ACC112 (cell line): ENCODE measurements at regions not wholly inside any gene's neighbourhood (a gene's known extent, or its start where the extent isn't known, plus 50 kb on each side); places are given as distances from the start of the nearest gene placed in this dataset.
"Not testable (repeated sequence)": the region's sequence is repeated elsewhere in the genome, so short reads cannot be mapped to it uniquely, and the experiment has no call there.

ENCODE experiments used
- H2AFZ ChIP-seq: fragments of 200-600 bp; sonication (generic); one replicate; pipeline ENCODE4 v1.6.0; 2017; ENCODE audit warnings: antibody characterized with exemption, low read length; ENCODE audit not compliant: unreplicated experiment
- H3K27ac ChIP-seq: fragments of 200-600 bp; sonication (generic); 2 replicates; pipeline ENCODE4 v1.5.1; 2014; ENCODE audit warnings: low read depth, mild to moderate bottlenecking, antibody characterized with exemption, low read length, moderate library complexity
- H3K27me3 ChIP-seq: fragments of 200-600 bp; sonication (generic); 2 replicates; pipeline ENCODE4 v1.6.1; 2014; ENCODE audit warnings: mild to moderate bottlenecking, antibody characterized with exemption, low read length, moderate library complexity, mixed read lengths; ENCODE audit not compliant: insufficient read depth
- H3K36me3 ChIP-seq: fragments of 200-600 bp; sonication (generic); 2 replicates; pipeline ENCODE4 v1.6.1; 2016; ENCODE audit warnings: mild to moderate bottlenecking, antibody characterized with exemption, low read length, moderate library complexity, mixed read lengths; ENCODE audit not compliant: insufficient read depth
- H3K4me1 ChIP-seq: fragments of 200-600 bp; sonication (generic); one replicate; pipeline ENCODE4 v1.6.1; 2016; ENCODE audit warnings: low read length, mixed read lengths; ENCODE audit not compliant: insufficient read depth, unreplicated experiment, control insufficient read depth
- H3K4me3 ChIP-seq: fragments of 200-600 bp; sonication (generic); 2 replicates; pipeline ENCODE4 v1.5.1; 2014; ENCODE audit warnings: mild to moderate bottlenecking, low read depth, low read length
- H3K79me2 ChIP-seq: fragments of 200-600 bp; sonication (generic); one replicate; pipeline ENCODE4 v1.6.0; 2016; ENCODE audit warnings: low read length; ENCODE audit not compliant: control insufficient read depth, unreplicated experiment, insufficient read depth

DNA sequence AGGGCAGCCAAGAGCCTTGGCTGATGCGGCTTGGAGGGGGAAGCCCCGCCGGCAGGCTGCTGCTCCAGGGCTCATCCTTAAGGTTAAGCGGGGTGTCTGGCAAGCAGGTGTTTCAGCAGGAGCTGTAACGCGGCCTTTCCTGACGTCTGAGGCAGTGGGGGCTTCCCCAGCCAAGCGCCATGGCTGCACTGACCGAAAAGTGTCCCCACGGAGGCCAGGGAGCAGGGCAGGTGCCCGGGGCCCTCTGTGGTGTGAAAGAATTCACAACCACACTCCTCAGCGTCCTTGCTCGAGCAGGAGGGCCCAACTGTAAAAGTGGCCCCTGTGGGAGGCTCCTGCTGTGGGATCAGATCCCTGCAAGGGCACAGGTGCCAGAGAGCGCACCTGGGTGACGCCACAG, 79.2 kb downstream of the DHCR7 start:
- Histone ChIP-seq H3K27ac (no peak overlapping the region), H3K4me1 (no peaks in the 10 kb centered on the region), H3K79me2 (no peaks in the 10 kb centered on the region), H2AFZ (no peak overlapping the region), H3K4me3 (no peak overlapping the region), H3K36me3 (no peaks in the 10 kb centered on the region), H3K27me3 (peaks cover 16% of the 10 kb centered on the region)

DNA sequence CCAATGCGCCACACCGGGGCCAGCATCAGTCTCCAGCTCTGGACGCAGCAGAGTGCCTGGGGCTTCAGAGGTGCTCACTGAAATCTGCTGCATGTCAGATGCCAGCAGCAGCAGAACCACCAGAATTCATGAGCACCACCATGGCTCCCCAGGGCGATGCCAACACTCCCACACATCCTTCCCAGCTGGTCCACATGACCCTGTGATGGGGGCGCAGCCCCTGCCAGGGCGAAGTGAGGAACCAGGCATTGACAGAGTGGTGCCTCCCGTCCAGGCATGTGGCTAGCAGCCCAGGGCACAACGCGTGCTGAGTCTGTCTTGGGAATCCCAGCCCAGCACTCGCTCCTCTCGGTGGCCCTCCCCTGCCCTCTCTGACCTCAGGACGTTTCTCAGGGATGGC, 80.4 kb downstream of the DHCR7 start:
- no peaks in the 10 kb centered on the region for H3K36me3 ChIP-seq
- no peak overlapping the region for H3K27ac ChIP-seq
- H3K4me1 ChIP-seq = no peaks in the 10 kb centered on the region
- H3K27me3 ChIP-seq = peaks cover 16% of the 10 kb centered on the region
- H3K4me3 ChIP-seq = no peak overlapping the region
- no peaks in the 10 kb centered on the region for H3K79me2 ChIP-seq
- no peak overlapping the region for H2AFZ ChIP-seq

DNA sequence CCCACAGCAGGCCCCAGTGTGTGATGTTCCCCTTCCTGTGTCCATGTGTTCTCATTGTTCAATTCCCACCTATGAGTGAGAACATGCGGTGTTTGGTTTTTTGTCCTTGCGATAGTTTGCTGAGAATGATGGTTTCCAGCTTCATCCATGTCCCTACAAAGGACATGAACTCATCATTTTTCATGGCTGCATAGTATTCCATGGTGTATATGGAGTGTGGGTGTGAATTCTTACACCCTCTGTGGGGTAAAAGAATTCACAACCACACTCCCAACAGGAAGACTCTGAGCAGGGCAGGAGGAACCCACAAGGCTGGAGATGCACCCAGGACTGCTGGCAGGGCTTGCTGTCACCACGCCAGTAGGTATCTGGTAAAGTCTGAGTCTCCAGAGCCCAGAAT, 80.9 kb downstream of the DHCR7 start:
- peaks cover 16% of the 10 kb centered on the region for H3K27me3 ChIP-seq
- not testable (repeated sequence) for H3K4me3 ChIP-seq, H3K4me1 ChIP-seq, H3K79me2 ChIP-seq, H3K27ac ChIP-seq, H3K36me3 ChIP-seq, H2AFZ ChIP-seq

DNA sequence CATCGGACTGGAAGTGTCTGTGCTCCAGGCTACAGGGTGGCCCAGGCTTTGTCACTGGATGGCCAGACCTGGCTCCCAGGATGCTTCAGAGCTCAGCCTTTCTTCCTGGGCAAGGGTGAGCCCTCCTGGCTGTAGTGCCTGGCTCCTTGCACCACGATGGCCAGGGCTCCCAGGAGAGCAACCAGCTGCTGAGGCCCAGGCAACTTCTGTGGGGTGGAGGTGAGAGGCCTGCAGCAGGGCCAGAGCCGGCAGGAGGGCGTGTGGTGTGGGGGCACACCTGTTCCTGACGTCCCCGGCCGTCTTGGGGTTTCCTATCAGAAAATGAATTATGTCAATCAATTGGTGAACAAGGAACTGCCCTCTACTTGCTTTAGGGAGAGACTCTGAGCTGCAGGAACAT, 82.1 kb downstream of the DHCR7 start:
- no peak overlapping the region for H3K4me3 ChIP-seq
- peaks cover 16% of the 10 kb centered on the region for H3K27me3 ChIP-seq
- H3K4me1 ChIP-seq = no peaks in the 10 kb centered on the region
- H3K79me2 ChIP-seq = no peaks in the 10 kb centered on the region
- no peak overlapping the region for H2AFZ ChIP-seq
- H3K36me3 ChIP-seq = no peaks in the 10 kb centered on the region
- H3K27ac ChIP-seq = no peak overlapping the region

DNA sequence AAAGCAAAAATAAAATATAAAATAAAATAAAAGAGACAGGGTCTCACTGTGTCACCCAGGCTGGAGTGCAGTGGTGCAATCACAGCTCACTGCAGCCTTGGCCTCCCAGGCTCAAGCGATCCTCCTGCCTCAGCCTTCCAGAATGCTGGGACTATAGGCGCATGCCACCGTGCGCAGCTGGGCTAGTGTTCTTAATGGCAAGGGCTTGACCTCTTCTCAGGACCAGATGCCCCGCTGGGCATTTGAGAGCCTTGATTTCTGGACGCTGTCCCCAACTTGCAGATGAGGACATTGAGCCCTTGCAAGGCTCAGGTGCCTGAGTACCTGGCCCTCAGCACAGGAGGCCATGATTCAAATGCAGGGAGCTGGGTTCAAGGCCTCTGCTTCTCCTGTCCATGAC, 82.6 kb downstream of the DHCR7 start:
- H3K27me3 ChIP-seq = peaks cover 17% of the 10 kb centered on the region
- no peaks in the 10 kb centered on the region for H3K36me3 ChIP-seq
- no peak overlapping the region for H3K4me3 ChIP-seq
- H3K79me2 ChIP-seq = no peaks in the 10 kb centered on the region
- H3K27ac ChIP-seq = no peak overlapping the region
- H2AFZ ChIP-seq = no peak overlapping the region
- no peaks in the 10 kb centered on the region for H3K4me1 ChIP-seq

DNA sequence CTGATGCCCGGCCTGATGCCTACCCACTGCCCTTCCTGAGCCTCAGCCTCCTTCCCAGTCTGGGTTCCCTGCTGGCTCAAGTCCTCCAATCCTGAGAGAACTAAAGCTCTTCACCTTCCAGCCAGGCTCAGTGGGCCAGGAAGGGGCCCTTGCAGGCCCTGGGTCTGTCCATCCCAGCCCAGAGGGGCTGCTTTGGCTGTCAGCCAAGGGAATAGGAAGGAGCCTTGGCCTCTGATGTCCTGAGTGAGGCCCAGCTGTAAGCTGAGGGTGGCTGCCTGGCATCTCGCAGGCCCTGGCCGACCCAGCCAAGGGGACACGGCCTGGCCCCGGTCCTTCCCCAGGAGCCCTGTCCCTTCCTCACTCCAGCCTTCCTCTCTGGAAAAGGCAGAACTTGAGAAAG, 83.4 kb downstream of the DHCR7 start:
- Histone ChIP-seq H3K27ac (no peak overlapping the region), H3K27me3 (peaks cover 21% of the 10 kb centered on the region), H3K36me3 (no peaks in the 10 kb centered on the region), H3K4me3 (no peak overlapping the region), H3K79me2 (no peaks in the 10 kb centered on the region), H2AFZ (no peak overlapping the region), H3K4me1 (no peaks in the 10 kb centered on the region)

DNA sequence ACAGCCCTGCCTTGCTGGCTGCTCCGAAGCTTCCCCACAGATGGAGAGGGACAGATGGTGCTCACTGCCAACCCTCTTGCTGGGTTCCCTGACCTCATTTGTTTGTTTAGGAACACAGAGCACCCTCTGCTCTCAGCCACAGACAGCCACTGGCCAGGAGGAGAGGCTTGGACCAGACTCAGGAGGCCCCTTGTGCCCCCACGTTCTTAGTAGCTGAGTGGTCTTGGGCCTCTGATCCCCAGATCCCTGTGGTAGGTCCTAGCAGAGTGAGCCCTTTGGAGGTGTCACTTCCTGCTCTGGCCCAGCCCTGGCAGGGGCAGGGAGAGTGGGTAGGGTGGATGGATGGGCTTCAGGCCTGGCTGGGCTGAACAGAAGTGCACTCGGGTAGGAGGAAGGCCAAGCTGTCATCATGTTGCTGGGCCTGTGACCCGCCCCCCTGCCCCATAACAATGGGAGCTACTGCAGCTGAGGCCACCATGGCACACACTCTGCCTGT, 84.0 kb downstream of the DHCR7 start:
- H2AFZ ChIP-seq = no peak overlapping the region
- no peak overlapping the region for H3K27ac ChIP-seq
- no peaks in the 10 kb centered on the region for H3K36me3 ChIP-seq
- no peak overlapping the region for H3K4me3 ChIP-seq
- no peaks in the 10 kb centered on the region for H3K4me1 ChIP-seq
- H3K27me3 ChIP-seq = peaks cover 27% of the 10 kb centered on the region
- no peaks in the 10 kb centered on the region for H3K79me2 ChIP-seq

DNA sequence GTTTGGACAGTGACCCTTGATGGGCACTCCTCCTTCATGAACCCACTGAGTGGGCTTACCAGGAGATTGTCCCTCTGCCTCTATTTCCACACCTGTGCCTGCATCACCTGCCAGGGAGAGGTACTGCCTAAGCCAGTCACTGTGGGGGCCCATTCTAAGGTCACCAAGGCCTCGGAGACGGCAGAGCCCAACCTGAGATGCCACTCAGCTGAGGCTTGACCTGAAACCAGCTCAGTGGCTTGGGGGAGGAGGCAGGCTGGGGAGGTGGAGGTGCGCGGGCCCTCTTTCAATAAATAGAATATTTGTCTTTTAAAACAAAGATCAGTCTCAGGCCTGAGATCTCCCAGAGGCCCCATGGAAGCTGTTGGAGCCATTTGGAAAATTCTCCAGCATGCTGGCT, 84.5 kb downstream of the DHCR7 start:
- Histone ChIP-seq H3K36me3 (no peaks in the 10 kb centered on the region), H2AFZ (no peak overlapping the region), H3K27me3 (peaks cover 29% of the 10 kb centered on the region), H3K4me1 (no peaks in the 10 kb centered on the region), H3K79me2 (no peaks in the 10 kb centered on the region), H3K27ac (no peak overlapping the region), H3K4me3 (no peak overlapping the region)

DNA sequence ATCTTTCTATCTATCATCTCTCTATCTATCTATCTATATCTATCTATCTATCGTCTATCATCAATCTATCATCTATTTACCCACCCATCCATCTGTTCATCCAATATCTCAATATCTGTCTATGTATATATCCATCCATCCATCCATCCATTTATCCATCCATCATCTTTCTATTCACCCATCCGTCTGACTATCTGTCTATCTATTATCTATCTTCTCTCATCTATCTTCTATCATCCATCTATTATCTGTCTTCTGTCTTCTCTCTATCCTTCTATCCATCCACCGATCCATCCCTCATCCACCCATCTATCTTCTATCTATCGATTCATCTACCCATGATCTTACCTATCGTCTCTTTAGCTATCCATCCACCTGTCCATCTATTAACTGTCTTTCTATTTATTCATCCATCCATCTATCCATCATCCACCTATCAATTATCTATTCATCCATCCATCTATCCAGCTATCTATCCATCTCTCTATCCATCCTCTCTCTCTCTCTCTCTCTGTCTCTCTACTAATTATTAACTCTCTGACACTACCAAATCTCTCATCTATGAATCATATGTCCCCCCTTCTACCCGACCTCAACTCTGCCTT, 89.1 kb downstream of the DHCR7 start:
- Histone ChIP-seq H3K27me3 (peaks cover 29% of the 10 kb centered on the region), H3K27ac (no peak overlapping the region), H3K36me3 (no peaks in the 10 kb centered on the region), H2AFZ (no peak overlapping the region), H3K4me3 (no peak overlapping the region), H3K4me1 (peaks cover 12% of the 10 kb centered on the region), H3K79me2 (no peaks in the 10 kb centered on the region)

DNA sequence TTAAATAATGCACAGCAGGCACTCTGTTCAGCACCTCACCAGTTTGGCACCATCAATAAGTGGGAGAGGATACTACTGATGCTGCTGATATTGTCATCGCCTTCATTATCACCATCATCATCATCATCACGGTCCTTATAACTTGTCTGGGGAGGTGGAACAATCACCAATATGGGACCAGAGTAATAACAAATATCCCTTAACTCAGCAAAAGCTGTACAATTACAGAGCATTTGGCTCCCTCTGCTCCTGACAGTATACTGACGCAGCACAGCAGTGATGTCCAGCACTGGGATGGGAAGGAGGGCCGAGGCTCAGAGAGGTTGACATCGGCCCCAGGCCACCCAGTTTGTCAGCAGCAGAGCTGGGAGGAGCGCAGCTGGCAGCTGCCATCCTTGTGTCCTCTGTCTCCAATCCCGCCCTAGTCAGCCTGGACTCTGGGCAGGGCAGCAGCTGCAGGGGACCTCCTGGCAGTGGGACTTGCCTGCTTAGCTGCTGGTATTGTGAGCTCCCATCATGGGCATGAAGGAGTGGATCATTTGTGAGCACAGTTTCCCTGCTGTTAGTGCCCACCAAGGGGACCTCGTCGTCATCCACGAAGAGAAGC, 90.0 kb downstream of the DHCR7 start:
- H3K4me3 ChIP-seq = no peak overlapping the region
- no peak overlapping the region for H3K27ac ChIP-seq
- H3K4me1 ChIP-seq = peaks cover 12% of the 10 kb centered on the region
- H2AFZ ChIP-seq = no peak overlapping the region
- no peaks in the 10 kb centered on the region for H3K79me2 ChIP-seq
- H3K36me3 ChIP-seq = no peaks in the 10 kb centered on the region
- peaks cover 34% of the 10 kb centered on the region for H3K27me3 ChIP-seq

DNA sequence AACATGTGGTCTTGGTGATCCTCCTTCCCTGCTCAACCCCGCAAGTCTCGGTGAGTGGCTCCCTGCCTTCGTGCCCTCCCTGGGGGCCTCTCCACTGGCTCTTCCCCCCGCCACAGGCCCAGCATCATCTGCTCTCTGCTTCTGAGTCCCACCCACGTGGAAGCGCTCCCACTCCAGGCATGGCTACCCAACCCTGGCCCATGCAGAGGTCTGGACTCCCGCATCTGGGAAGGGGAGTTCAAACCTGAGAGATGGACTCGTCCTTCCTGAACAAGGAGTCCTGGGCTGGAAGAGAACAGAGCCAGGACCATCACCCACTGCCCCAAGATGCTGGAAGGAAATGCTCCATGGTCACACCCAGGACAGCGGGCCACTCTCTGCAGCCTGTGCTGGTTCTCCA, 90.8 kb downstream of the DHCR7 start:
- Histone ChIP-seq H3K27ac (no peak overlapping the region), H3K27me3 (peaks cover 41% of the 10 kb centered on the region), H3K4me1 (peaks cover 12% of the 10 kb centered on the region)

More for the DNA sequence above, 90.8 kb downstream of the DHCR7 start:
- no peak overlapping the region for H3K4me3 ChIP-seq
- no peaks in the 10 kb centered on the region for H3K79me2 ChIP-seq
- no peaks in the 10 kb centered on the region for H3K36me3 ChIP-seq
- no peak overlapping the region for H2AFZ ChIP-seq
